Spleen (tissue), 11 donors: ENCODE measurements at regions not wholly inside any gene's neighbourhood (a gene's known extent, or its start where the extent isn't known, plus 50 kb on each side); places are given as distances from the start of the nearest gene placed in this dataset.
A peak's percentile ranks its signal among the peaks of the same experiment; 100 is the strongest.

Source experiments
- DNase-seq: peaks from one replicate; pipeline ENCODE4 v3.0.0-alpha.2; 2020
- H3K27ac ChIP-seq, 8 donors: fragments of 200-600 bp; sonication (generic) in 7 of 8; 1 replicate in 4 of 8; 2 replicates in 4 of 8; pipeline versions ENCODE4 v1.5.0 to v1.8.0; 2016 to 2021; ENCODE audit warnings: inconsistent platforms in 4 of 8, mild to moderate bottlenecking in 4 of 8, moderate library complexity in 1 of 8
- H3K27me3 ChIP-seq, 7 donors: fragments of 200-600 bp; sonication (generic) in 6 of 7; replicated peaks in 1 of 7; 1 replicate in 4 of 7; 2 replicates in 3 of 7; pipeline versions ENCODE4 v1.5.0 to v1.8.0; 2016 to 2021; ENCODE audit warnings: inconsistent platforms in 3 of 7, mild to moderate bottlenecking in 1 of 7
- H3K36me3 ChIP-seq, 6 donors: fragments of 200-600 bp; sonication (generic) in 5 of 6; 1 replicate in 4 of 6; 2 replicates in 2 of 6; pipeline versions ENCODE4 v1.5.0 to v1.8.0; 2016 to 2021; ENCODE audit warnings: inconsistent platforms in 2 of 6
- H3K4me1 ChIP-seq, 6 donors: fragments of 200-600 bp; sonication (generic) in 5 of 6; 1 replicate in 3 of 6; 2 replicates in 3 of 6; pipeline versions ENCODE4 v1.5.0 to v1.8.0; 2016 to 2021; ENCODE audit warnings: inconsistent platforms in 3 of 6
- H3K4me3 ChIP-seq, 8 donors: fragments of 200-600 bp; sonication (generic) in 7 of 8; 1 replicate in 4 of 8; 2 replicates in 4 of 8; pipeline versions ENCODE4 v1.5.0 to v1.8.0; 2016 to 2021; ENCODE audit warnings: inconsistent platforms in 4 of 8, mild to moderate bottlenecking in 4 of 8, moderate library complexity in 2 of 8
- H3K9me3 ChIP-seq, 8 donors: fragments of 200-600 bp; sonication (generic) in 7 of 8; 1 replicate in 4 of 8; 2 replicates in 4 of 8; pipeline versions ENCODE4 v1.5.0 to v1.8.0; 2016 to 2021; ENCODE audit warnings: inconsistent platforms in 4 of 8
- POLR2A ChIP-seq, 3 donors: fragments of 450-650 bp; IDR thresholded peaks; one replicate each; pipeline ENCODE4 v1.5.1; 2017; ENCODE audit warnings: antibody characterized with exemption in 3 of 3, mild to moderate bottlenecking in 1 of 3
- POLR2AphosphoS5 ChIP-seq, 3 donors: sonication (generic); formaldehyde crosslinking; IDR thresholded peaks; one replicate each; pipeline ENCODE4 v1.5.1; 2017; ENCODE audit warnings: antibody characterized with exemption in 3 of 3
- WGBS, 5 donors: extraction: QIAGEN DNeasy Blood & Tissue Kit in 3 of 5; methylation state at CpG; one replicate each; pipeline versions ENCODE4 v1.1.5 to v1.1.7; 2013 to 2018; 5-methylcytosine and 5-hydroxymethylcytosine counted together
- intact Hi-C: fragments of 100-400 bp; cut with DNase I; formaldehyde crosslinking; loops from one replicate; pipeline ENCODE4 v1.15.0; 2023; ENCODE audit warnings: low total_unique reads
- TF ChIP-seq, protein P1 (sequence below), 11 experiments: fragments of 200-600 bp in 7 of 11; fragments of 450-650 bp in 4 of 11; sonication (generic) in 4 of 11; IDR thresholded peaks in 8 of 11; conservative IDR thresholded peaks in 3 of 11; 1 replicate in 7 of 11; 2 replicates in 4 of 11; pipeline versions ENCODE4 v1.4.0 to v1.8.0; 2016 to 2021; ENCODE audit warnings: antibody characterized with exemption in 11 of 11, inconsistent platforms in 4 of 11, mild to moderate bottlenecking in 1 of 11
- donor health status: healthy with polysubstance abuse.
- donor health status: DM: no; HTN: no; CAD: no; lungs with moderate emphysema.
- donor health status: DM: no; HTN: no; CAD: no.
- donor health status: Bipolar disorder and iron deficiency.
- donor health status: healthy.
- donor health status: DM: no; HTN: no; CAD: no.
- donor health status: DM: yes; HTN: yes; CAD: no.

DNA sequence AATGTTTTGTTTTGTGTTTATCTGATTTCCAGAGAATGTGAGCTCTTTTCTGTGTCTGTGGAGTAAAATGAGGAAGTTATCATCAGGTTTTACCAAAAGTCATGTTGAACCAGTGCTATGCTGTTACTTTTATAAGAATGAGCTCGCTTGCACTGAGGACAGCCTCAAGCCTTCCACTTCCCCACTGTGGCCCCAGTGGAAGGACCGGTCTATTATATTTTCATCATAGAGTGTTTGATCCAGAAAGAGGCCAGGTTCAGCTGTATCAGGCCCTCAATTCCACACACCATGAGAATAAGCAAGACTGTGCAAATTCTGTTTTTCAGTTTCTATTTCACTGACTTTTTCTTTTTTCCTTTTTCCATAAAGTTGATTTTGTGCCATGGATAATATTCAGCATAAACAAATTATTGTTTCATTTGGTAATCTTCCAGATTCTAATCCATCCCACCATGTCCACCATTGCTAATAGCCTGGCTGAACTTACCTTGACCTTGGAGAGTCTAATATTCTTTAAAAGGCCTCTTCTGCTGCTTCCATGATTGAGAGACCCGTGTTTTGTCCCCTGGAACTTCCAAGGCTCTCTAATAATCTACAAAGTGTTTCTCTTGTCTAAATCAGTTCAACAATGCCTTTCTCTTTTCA lies 286.2 kb downstream of the THBS2 start:
- Histone ChIP-seq H3K4me1 (no peaks in the 10 kb centered on the region), H3K27me3 (peaks cover 0 to 26% (median 0%) of the 10 kb centered on the region in 7 donors), H3K27ac (no peak overlapping the region), H3K4me3 (no peak overlapping the region), H3K9me3 (peaks cover 0 to 7% (median 0%) of the 10 kb centered on the region in 8 donors), H3K36me3 (no peaks in the 10 kb centered on the region)
- WGBS, 5 donors = 41 to 66% (median 59%) methylated on average over 3 of the region's 3 CpGs
- intact Hi-C loops = no loop called here
- no peak for TF ChIP-seq POLR2AphosphoS5 (IDR thresholded peaks at IDR 0.05)
- TF ChIP-seq, protein P1, sequence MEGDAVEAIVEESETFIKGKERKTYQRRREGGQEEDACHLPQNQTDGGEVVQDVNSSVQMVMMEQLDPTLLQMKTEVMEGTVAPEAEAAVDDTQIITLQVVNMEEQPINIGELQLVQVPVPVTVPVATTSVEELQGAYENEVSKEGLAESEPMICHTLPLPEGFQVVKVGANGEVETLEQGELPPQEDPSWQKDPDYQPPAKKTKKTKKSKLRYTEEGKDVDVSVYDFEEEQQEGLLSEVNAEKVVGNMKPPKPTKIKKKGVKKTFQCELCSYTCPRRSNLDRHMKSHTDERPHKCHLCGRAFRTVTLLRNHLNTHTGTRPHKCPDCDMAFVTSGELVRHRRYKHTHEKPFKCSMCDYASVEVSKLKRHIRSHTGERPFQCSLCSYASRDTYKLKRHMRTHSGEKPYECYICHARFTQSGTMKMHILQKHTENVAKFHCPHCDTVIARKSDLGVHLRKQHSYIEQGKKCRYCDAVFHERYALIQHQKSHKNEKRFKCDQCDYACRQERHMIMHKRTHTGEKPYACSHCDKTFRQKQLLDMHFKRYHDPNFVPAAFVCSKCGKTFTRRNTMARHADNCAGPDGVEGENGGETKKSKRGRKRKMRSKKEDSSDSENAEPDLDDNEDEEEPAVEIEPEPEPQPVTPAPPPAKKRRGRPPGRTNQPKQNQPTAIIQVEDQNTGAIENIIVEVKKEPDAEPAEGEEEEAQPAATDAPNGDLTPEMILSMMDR (IDR thresholded peaks at IDR 0.05 in 8 of 11, conservative IDR thresholded peaks at IDR 0.05 in 3 of 11) = no peak
- no peak for TF ChIP-seq POLR2A (IDR thresholded peaks at IDR 0.05)
- no peak for DNase-seq

DNA sequence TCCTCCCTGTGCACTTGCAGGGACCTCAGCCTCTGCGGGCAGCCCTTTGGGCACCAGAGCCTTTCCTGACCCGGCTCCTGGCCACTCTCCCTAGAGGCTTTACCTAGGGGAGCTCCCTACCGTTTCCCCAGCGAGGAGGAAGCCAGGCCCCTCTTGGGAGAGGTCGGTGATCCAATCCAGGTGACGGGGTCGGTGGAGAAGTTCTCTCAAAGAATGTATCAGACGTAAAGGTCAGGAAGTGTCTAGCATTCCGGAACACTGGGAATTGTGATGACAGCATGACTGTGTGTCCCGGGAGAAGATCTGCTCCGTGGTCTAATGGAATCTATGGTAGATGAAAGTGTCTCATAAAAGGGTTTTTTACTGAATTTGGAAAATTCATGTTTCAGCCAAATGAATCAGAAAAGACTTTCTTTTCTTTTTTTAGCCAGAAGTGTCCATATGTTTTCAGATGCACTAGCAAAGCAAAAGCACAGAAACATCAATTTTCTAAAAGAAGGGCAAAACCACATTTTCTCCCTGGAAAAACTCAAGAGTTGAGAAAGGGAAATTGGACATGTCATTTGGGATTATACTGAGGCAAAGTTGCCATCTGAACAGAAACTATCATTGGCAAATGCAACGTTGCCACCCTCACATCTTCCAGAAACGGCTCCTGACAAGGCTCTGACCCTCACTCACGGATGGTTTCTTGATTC lies 289.4 kb downstream of the THBS2 start:
- no peak for TF ChIP-seq POLR2A (IDR thresholded peaks at IDR 0.05)
- TF ChIP-seq, protein P1 (IDR thresholded peaks at IDR 0.05 in 8 of 11, conservative IDR thresholded peaks at IDR 0.05 in 3 of 11) = no peak
- no peak for TF ChIP-seq POLR2AphosphoS5 (IDR thresholded peaks at IDR 0.05)
- no peak overlapping the region for H3K27ac ChIP-seq
- intact Hi-C loops = no loop called here

DNA sequence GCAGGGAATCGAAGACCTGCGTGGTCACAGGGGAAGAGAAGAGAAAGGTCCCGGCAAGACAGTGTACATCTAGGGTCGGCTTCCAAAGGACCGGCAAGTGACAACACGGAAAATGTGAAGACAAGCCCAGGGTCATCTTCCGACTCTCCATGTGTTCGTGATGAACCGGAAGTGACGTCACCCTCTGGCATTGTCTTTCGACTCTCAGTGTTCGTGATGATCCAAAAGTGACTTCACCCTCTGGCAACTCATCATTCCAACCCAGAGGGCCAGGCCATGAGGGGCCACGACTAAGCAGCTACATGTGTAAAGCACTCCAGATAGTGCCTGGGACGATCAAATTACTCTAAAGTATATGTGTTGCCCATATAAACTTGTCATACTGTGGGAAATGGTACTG lies 290.8 kb downstream of the THBS2 start:
- no peaks in the 10 kb centered on the region for H3K36me3 ChIP-seq
- WGBS, 5 donors = 83 to 96% (median 87%) methylated on average over 14 of the region's 14 CpGs

More for the DNA sequence above, 289.4 kb downstream of the THBS2 start:
- Histone ChIP-seq H3K27me3 (peaks cover 0 to 24% (median 0%) of the 10 kb centered on the region in 7 donors), H3K9me3 (peaks cover 0 to 7% (median 0%) of the 10 kb centered on the region in 8 donors), H3K4me3 (no peak overlapping the region), H3K4me1 (no peaks in the 10 kb centered on the region), H3K36me3 (no peaks in the 10 kb centered on the region)
- peak; percentile 58 for DNase-seq
- 73 to 82% (median 80%) methylated on average over 14 of the region's 14 CpGs for WGBS, 5 donors

More for the DNA sequence above, 290.8 kb downstream of the THBS2 start:
- Histone ChIP-seq H3K9me3 (peaks cover 0 to 7% (median 0%) of the 10 kb centered on the region in 8 donors), H3K27ac (no peak overlapping the region), H3K27me3 (peaks cover 0 to 24% (median 0%) of the 10 kb centered on the region in 7 donors), H3K4me3 (no peak overlapping the region), H3K4me1 (no peaks in the 10 kb centered on the region)
- no peak for DNase-seq
- TF ChIP-seq, protein P1 (IDR thresholded peaks at IDR 0.05 in 8 of 11, conservative IDR thresholded peaks at IDR 0.05 in 3 of 11) = no peak
- TF ChIP-seq POLR2AphosphoS5 (IDR thresholded peaks at IDR 0.05) = no peak
- no peak for TF ChIP-seq POLR2A (IDR thresholded peaks at IDR 0.05)
- intact Hi-C loops = no loop called here
